Osteoblast (primary cell): ENCODE measurements at regions not wholly inside any gene's neighbourhood (a gene's known extent, or its start where the extent isn't known, plus 50 kb on each side); places are given as distances from the start of the nearest gene placed in this dataset.

Source experiments
- DNase-seq: peaks from one replicate; pipeline ENCODE4 v3.0.0; 2011; ENCODE audit warnings: low spot score, mixed read lengths; ENCODE audit not compliant: insufficient read length; ENCODE audit errors: missing footprints
- H2AFZ ChIP-seq: 2 replicates; pipeline ENCODE4 v1.6.0; 2011; ENCODE audit warnings: mild to moderate bottlenecking, low read length
- H3K27ac ChIP-seq: 2 replicates; pipeline ENCODE4 v1.5.1; 2011; ENCODE audit warnings: mild to moderate bottlenecking, low read depth, low read length, moderate library complexity
- H3K27me3 ChIP-seq: 2 replicates; pipeline ENCODE4 v1.6.0; 2012; ENCODE audit warnings: mild to moderate bottlenecking, control low read depth, inconsistent platforms, low read length, moderate library complexity; ENCODE audit not compliant: insufficient read depth
- H3K36me3 ChIP-seq: 2 replicates; pipeline ENCODE4 v1.5.1; 2011; ENCODE audit warnings: mild to moderate bottlenecking, low read length, control low read depth, moderate library complexity; ENCODE audit not compliant: insufficient read depth
- H3K4me1 ChIP-seq: 2 replicates; pipeline ENCODE4 v1.5.1; 2011; ENCODE audit warnings: mild to moderate bottlenecking, low read length, control low read depth, moderate library complexity; ENCODE audit not compliant: insufficient read depth
- H3K4me2 ChIP-seq: 2 replicates; pipeline ENCODE4 v1.6.0; 2011; ENCODE audit warnings: mild to moderate bottlenecking, low read length; ENCODE audit not compliant: insufficient read depth
- H3K4me3 ChIP-seq: fragments of 200-600 bp; sonication (generic); 3 replicates; pipeline ENCODE4 v1.5.1; 2012; ENCODE audit warnings: mild to moderate bottlenecking, low read length, inconsistent platforms; ENCODE audit not compliant: insufficient read depth
- H3K79me2 ChIP-seq: 2 replicates; pipeline ENCODE4 v1.6.0; 2012; ENCODE audit warnings: mild to moderate bottlenecking, low read length, control low read depth, inconsistent platforms; ENCODE audit not compliant: insufficient read depth
- H3K9me3 ChIP-seq: 2 replicates; pipeline ENCODE4 v1.5.1; 2011; ENCODE audit warnings: low read depth, low read length, control low read depth
- H4K20me1 ChIP-seq: 2 replicates; pipeline ENCODE4 v1.6.0; 2012; ENCODE audit warnings: mild to moderate bottlenecking, low read length, control low read depth; ENCODE audit not compliant: insufficient read depth
- CTCF ChIP-seq: IDR thresholded peaks from 2 replicates; pipeline ENCODE4 v1.5.1; 2011; ENCODE audit warnings: mild to moderate bottlenecking, low read depth, low read length, moderate library complexity; ENCODE audit errors: extremely low read depth

- no peak for DNase-seq
- Histone ChIP-seq H3K9me3 (no peaks in the 10 kb centered on the region), H3K4me3 (no peak overlapping the region), H3K36me3 (no peaks in the 10 kb centered on the region), H2AFZ (no peak overlapping the region), H3K4me2 (no peak overlapping the region), H4K20me1 (no peaks in the 10 kb centered on the region), H3K79me2 (no peaks in the 10 kb centered on the region), H3K27me3 (no peaks in the 10 kb centered on the region), H3K27ac (no peak overlapping the region), H3K4me1 (no peaks in the 10 kb centered on the region)
- no peak for TF ChIP-seq CTCF
These were observed 827.8 kb downstream of the SH3BGRL start for GRCh38 chrX:82029571-82030218.

GRCh38 chrX:82031250-82031649 lies 829.3 kb downstream of the SH3BGRL start:
- no peak for TF ChIP-seq CTCF
- no peak for DNase-seq
- no peaks in the 10 kb centered on the region for H3K27me3 ChIP-seq
- H3K36me3 ChIP-seq: no peaks in the 10 kb centered on the region
- H3K27ac ChIP-seq: no peak overlapping the region
- no peaks in the 10 kb centered on the region for H3K79me2 ChIP-seq
- H3K9me3 ChIP-seq: no peaks in the 10 kb centered on the region
- no peak overlapping the region for H3K4me2 ChIP-seq
- H4K20me1 ChIP-seq: no peaks in the 10 kb centered on the region
- H3K4me3 ChIP-seq: no peak overlapping the region
- H2AFZ ChIP-seq: no peak overlapping the region
- H3K4me1 ChIP-seq: no peaks in the 10 kb centered on the region

GRCh38 chrX:82038793-82039192 lies 836.9 kb downstream of the SH3BGRL start:
- Histone ChIP-seq H4K20me1 (no peaks in the 10 kb centered on the region), H3K36me3 (no peaks in the 10 kb centered on the region), H3K9me3 (no peaks in the 10 kb centered on the region), H3K79me2 (no peaks in the 10 kb centered on the region), H3K4me3 (no peak overlapping the region), H3K27ac (no peak overlapping the region), H3K27me3 (no peaks in the 10 kb centered on the region), H3K4me2 (no peak overlapping the region), H3K4me1 (no peaks in the 10 kb centered on the region), H2AFZ (no peak overlapping the region)
- no peak for DNase-seq
- TF ChIP-seq CTCF: no peak

GRCh38 chrX:82041034-82041433 lies 839.1 kb downstream of the SH3BGRL start:
- Histone ChIP-seq H3K4me2 (no peak overlapping the region), H3K4me1 (no peaks in the 10 kb centered on the region), H3K79me2 (no peaks in the 10 kb centered on the region), H3K27ac (no peak overlapping the region), H3K9me3 (no peaks in the 10 kb centered on the region), H4K20me1 (no peaks in the 10 kb centered on the region), H3K27me3 (no peaks in the 10 kb centered on the region), H3K4me3 (no peak overlapping the region), H3K36me3 (no peaks in the 10 kb centered on the region), H2AFZ (no peak overlapping the region)
- DNase-seq: no peak
- no peak for TF ChIP-seq CTCF
